Activated T-cell treated with anti-CD3 and anti-CD28 coated beads, Interleukin-2, amount 50 U/mL, for 24 hours (primary cell): ENCODE measurements at regions not wholly inside any gene's neighbourhood (a gene's known extent, or its start where the extent isn't known, plus 50 kb on each side); places are given as distances from the start of the nearest gene placed in this dataset.
"Not testable (repeated sequence)": the region's sequence is repeated elsewhere in the genome, so short reads cannot be mapped to it uniquely, and the experiment has no call there.

Experiments used
- DNase-seq: peaks from one replicate; pipeline ENCODE4 v3.0.0-alpha.2; 2020
- H3K27ac Mint-ChIP-seq: 2 replicates; pipeline ENCODE4 v1.8.0; 2020; ENCODE audit warnings: mild to moderate bottlenecking, mixed read lengths
- H3K27me3 Mint-ChIP-seq: 2 replicates; pipeline ENCODE4 v1.8.0; 2020; ENCODE audit warnings: mixed read lengths
- H3K36me3 Mint-ChIP-seq: 2 replicates; pipeline ENCODE4 v1.8.0; 2020; ENCODE audit warnings: low read depth, mixed read lengths
- H3K4me1 Mint-ChIP-seq: 2 replicates; pipeline ENCODE4 v1.8.0; 2020; ENCODE audit warnings: low read depth, mixed read lengths
- H3K4me3 Mint-ChIP-seq: 2 replicates; pipeline ENCODE4 v1.8.0; 2020; ENCODE audit warnings: mild to moderate bottlenecking, moderate library complexity, mixed read lengths
- H3K9me3 Mint-ChIP-seq: 2 replicates; pipeline ENCODE4 v1.8.0; 2020; ENCODE audit warnings: mixed read lengths

DNA sequence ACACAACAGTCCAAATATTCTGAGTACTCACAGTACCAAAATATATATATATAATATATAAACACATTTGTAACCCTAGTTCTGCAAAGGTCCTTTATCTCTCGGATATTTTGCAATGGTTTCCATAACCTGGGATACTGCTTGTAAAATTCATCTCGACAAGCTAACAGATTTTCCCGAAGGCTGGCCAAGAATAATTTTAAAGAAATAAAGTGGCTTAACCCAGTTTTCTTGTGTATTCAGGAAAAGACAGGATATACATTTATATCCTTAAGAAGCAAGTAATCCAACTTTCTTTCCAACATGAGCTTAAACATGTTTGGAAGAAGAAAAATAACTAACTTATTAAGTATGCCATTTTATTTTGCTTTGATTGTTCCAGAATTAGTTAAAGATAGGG, 348.7 kb upstream of the RUNX1 start:
- Mint-ChIP-seq H3K9me3 (peaks cover 3% of the 10 kb centered on the region), H3K36me3 (no peaks in the 10 kb centered on the region), H3K27ac (no peak overlapping the region), H3K27me3 (no peaks in the 10 kb centered on the region), H3K4me3 (no peak overlapping the region), H3K4me1 (peaks cover 33% of the 10 kb centered on the region)
- no peak for DNase-seq

DNA sequence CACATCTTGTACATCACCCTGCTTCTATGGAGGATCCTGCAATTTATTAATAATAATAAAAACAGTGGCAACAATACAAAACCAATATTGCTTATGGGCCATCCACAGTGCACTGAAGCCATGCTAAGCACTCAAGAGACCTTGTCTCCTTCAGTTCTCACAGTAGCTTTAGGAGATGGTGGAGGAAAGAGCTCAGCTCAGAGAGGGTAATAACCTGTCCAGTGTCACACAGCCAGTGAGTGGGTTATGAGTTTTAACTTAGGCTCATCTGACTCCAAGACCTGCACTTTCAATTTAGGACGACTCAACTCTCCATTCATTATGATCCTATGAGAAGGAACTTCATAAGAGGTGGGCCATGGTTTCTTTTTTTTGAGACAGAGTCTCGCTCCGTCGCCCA, 347.6 kb upstream of the RUNX1 start:
- no peaks in the 10 kb centered on the region for H3K36me3 Mint-ChIP-seq
- H3K27me3 Mint-ChIP-seq = no peaks in the 10 kb centered on the region
- H3K4me1 Mint-ChIP-seq = peaks cover 33% of the 10 kb centered on the region
- DNase-seq = no peak
- no peak overlapping the region for H3K4me3 Mint-ChIP-seq
- no peak overlapping the region for H3K27ac Mint-ChIP-seq
- H3K9me3 Mint-ChIP-seq = peaks cover 3% of the 10 kb centered on the region

DNA sequence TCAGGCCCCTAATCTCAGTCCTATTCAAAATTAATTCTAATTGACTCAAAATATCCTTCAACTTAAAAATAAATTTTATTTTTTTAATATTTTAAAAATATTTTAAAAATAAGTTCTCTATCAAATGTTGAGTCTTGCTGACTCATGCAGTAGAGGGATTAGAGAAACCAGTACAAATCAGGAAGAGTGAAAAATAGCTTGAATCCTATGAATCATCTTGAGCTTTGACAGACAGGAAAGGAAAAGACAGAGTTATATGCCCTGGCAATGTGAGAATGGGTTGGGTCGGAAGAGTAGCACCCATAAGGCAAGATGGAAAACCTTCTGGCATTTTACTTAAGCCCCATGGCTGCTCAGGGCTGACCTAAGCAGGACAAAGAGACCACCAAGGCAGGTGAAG, 346.6 kb upstream of the RUNX1 start:
- H3K27me3 Mint-ChIP-seq = no peaks in the 10 kb centered on the region
- DNase-seq = no peak
- no peaks in the 10 kb centered on the region for H3K36me3 Mint-ChIP-seq
- no peak overlapping the region for H3K4me3 Mint-ChIP-seq
- H3K4me1 Mint-ChIP-seq = peaks cover 36% of the 10 kb centered on the region
- no peak overlapping the region for H3K27ac Mint-ChIP-seq
- H3K9me3 Mint-ChIP-seq = peaks cover 3% of the 10 kb centered on the region

DNA sequence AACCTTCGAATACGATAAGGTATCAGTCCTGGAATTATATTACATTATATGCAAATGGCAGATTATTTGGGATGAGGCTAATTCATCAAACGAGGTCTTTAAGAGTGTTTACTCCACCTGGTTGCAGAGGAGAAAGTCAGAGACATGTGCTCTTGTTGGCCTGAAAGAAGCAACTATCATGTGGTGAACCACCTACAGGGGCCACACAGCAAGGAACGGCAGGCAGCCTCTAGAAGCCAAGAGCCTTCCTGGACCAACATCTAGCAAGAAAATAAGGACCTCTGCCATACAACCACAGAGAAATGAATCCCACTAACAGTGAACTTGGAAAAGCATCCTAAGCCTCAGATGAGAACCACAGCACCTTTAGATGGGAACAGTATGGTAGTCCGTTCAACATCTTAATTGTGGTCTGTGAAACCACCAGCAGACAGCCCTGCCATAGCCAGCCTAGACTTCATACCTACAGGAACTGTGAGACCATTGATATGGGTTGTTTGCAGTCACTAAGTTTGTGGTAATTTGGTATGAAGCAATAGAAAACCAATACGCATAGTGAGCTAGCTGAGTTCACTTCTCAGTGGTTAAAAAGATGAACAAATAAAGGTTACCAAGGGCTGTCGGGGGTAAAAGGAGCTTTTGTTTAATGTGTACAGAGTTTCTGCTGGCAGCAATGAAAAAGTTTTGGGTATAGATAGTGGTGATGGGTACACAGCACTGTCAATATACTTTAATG, 345.7 kb upstream of the RUNX1 start:
- Mint-ChIP-seq H3K4me3 (no peak overlapping the region), H3K4me1 (peaks cover 38% of the 10 kb centered on the region), H3K27me3 (no peaks in the 10 kb centered on the region), H3K36me3 (no peaks in the 10 kb centered on the region), H3K27ac (no peak overlapping the region), H3K9me3 (peaks cover 3% of the 10 kb centered on the region)
- no peak for DNase-seq

DNA sequence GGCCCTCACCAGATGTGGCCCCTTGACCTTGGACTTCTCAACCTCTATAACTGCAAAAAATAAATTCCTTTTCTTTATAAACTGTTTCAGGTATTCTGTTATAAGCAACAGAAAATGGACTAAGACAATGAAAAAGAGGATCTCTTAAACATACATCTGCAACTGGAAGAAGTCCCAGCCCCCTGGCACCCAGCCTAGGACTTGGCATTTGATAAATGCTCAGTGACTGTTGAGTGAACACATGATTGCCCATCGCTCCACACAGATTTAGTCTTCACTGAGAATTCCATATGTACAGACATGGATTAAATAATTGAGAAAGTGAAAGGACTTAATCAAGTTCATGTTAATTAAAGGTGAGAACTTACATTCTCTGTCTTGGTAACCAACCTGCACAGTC, 344.9 kb upstream of the RUNX1 start:
- no peaks in the 10 kb centered on the region for H3K27me3 Mint-ChIP-seq
- peaks cover 3% of the 10 kb centered on the region for H3K9me3 Mint-ChIP-seq
- H3K4me3 Mint-ChIP-seq = no peak overlapping the region
- H3K27ac Mint-ChIP-seq = no peak overlapping the region
- peaks cover 33% of the 10 kb centered on the region for H3K4me1 Mint-ChIP-seq
- DNase-seq = no peak
- no peaks in the 10 kb centered on the region for H3K36me3 Mint-ChIP-seq

DNA sequence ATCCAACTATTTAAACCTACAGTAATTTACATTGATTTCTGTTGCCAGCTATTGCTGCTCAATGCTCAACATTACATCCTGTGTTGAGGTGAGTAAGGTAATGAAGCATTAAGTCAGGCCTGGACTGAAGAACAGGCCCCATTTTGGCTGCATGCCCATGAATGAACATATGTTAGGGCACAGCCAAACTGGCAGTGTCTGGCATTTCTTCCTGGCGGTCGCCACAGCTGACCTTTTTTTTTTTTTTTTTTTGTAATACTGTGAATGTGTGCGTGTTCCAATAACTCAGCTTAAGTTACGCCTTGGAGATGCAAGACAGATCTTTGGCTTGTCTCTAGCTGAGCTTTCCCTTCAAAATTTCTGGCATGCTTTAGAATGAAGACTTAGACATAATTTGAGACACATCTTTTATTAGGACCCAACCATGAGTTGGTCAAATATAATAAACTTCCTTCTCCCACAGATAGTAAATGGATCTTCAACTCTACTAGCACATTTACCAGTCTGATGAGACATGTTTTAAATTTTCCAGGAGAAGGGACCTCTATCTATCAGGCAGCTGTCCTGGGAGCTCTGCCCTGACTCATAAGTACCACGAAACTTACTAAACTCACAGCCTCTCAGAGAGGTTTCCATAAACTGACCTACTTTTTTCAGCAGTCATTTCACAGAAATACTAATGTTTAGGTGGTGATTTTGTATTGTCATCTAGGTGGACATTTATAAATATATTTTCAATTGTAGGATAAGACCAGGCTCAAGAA, 341.1 kb upstream of the RUNX1 start:
- H3K27me3 Mint-ChIP-seq = no peaks in the 10 kb centered on the region
- no peaks in the 10 kb centered on the region for H3K36me3 Mint-ChIP-seq
- peak overlapping the region; percentile 69 for H3K27ac Mint-ChIP-seq
- H3K4me1 Mint-ChIP-seq = peaks cover 27% of the 10 kb centered on the region
- no peak overlapping the region for H3K4me3 Mint-ChIP-seq
- DNase-seq = no peak
- H3K9me3 Mint-ChIP-seq = peaks cover 8% of the 10 kb centered on the region

DNA sequence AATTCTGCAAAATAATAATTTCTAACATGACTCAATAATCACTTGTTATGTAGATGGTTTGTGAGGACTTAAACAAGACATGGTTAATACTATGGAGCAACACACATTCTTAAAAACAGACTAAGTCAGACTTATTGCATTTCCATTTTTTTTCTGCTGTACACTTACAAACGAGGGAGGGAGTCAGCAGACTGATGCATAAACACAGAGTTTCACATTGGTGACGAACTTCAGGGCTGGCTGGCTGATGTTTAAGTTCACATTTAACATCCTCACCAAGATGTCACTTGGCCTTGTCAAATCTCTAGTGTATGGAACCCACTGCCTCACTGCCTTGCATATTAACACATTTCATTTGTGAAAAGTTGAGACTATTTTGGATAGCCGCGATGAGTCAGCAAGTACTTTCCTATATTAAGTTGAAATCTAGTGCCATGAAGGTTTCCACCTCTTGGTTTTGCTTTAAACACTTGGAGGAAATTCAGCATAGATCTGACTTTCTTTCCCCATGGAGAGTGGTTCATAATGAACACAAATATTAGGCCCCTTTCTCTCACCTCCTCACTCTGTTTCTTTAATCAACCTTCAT, 337.5 kb upstream of the RUNX1 start:
- Mint-ChIP-seq H3K9me3 (peaks cover 5% of the 10 kb centered on the region), H3K27me3 (no peaks in the 10 kb centered on the region), H3K4me1 (peaks cover 18% of the 10 kb centered on the region), H3K36me3 (no peaks in the 10 kb centered on the region), H3K4me3 (no peak overlapping the region), H3K27ac (no peak overlapping the region)
- DNase-seq = no peak

DNA sequence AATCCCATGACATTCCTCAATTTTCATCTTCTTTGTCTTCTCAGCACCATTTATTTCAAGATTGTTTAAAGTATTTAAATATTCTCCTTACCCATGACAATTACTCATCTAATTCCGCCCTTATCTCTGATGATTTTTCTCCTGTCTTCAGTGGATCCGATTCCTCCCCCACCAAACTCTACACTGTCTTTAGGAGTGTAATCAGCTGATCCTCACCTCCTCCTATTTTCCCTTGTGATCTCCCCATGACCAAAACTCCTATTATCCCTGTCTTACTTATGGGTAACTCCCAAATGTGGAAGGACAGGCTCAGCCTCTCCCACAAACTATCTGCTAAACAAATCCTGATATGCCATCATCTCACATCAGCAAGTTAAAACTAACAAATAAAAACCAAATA, 335.3 kb upstream of the RUNX1 start:
- Mint-ChIP-seq H3K4me3 (no peak overlapping the region), H3K27me3 (no peaks in the 10 kb centered on the region), H3K4me1 (peaks cover 7% of the 10 kb centered on the region), H3K9me3 (peaks cover 5% of the 10 kb centered on the region), H3K27ac (no peak overlapping the region), H3K36me3 (no peaks in the 10 kb centered on the region)
- DNase-seq = no peak

DNA sequence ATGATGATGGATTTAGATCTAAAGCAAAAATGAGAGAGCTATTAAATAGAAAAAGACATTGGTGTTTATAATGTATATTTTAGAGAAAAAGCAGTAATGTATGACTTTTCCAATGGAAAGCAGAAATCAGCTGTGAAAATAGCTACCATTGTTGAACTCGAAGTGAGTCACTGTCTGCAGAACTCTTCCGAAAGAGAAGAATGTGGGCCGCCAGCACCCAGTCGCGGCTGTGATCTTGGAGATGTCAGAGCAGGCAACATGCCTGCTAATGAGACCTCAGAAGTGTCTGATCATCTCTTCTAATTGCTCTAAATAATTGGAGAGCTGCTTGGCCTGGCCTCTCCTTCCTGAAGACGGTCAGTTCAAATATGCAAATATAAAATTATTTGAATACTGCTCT, 333.6 kb upstream of the RUNX1 start:
- Mint-ChIP-seq H3K27me3 (no peaks in the 10 kb centered on the region), H3K9me3 (no peaks in the 10 kb centered on the region), H3K4me1 (peaks cover 7% of the 10 kb centered on the region), H3K4me3 (no peak overlapping the region), H3K27ac (no peak overlapping the region), H3K36me3 (no peaks in the 10 kb centered on the region)
- DNase-seq = no peak

DNA sequence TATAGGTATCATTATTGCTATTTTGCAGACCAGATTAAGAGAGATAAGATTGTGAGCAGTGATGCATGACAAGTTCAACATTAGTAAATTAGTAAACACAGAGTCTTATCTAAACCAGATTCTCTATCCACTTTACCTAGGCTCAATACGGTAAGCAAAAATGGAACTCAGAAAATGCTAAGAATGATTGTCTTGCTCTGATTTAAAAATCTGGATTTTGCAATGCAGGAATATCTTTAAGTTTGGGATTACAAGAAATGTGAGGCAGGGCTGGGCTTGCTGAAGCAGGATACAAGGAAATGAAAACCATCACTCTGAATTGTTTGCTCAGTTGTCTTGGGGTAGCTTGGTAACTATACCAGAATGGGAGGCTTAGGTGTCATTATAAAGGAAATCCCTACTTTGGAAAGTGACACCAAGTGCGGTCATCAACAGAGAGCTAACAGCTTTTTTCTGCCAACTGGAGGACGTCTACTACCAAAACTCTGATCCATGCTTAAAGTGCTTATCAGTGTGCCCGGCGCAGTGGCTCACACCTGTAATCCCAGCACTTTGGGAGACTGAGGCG, 332.7 kb upstream of the RUNX1 start:
- Mint-ChIP-seq H3K4me3 (no peak overlapping the region), H3K4me1 (peaks cover 5% of the 10 kb centered on the region), H3K36me3 (no peaks in the 10 kb centered on the region), H3K9me3 (no peaks in the 10 kb centered on the region), H3K27ac (no peak overlapping the region), H3K27me3 (no peaks in the 10 kb centered on the region)
- no peak for DNase-seq

DNA sequence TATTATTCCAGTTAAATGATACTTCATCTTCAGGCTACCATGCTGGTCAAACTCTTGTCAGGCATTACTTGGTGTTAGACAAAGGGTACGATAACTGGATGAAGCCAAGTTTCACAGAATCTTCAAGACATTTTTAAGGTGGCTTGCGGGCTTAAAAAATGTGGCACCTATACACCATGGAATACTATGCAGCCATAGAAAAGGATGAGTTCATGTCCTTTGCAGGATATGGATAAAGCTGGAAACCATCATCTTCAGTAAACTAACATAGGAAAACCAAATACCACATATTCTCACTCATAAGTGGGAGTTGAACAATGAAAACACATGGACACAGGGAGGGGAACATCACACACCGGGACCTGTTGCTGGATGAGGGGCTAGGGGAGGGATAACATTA, 331.2 kb upstream of the RUNX1 start:
- H3K27me3 Mint-ChIP-seq = not testable (repeated sequence)

DNA sequence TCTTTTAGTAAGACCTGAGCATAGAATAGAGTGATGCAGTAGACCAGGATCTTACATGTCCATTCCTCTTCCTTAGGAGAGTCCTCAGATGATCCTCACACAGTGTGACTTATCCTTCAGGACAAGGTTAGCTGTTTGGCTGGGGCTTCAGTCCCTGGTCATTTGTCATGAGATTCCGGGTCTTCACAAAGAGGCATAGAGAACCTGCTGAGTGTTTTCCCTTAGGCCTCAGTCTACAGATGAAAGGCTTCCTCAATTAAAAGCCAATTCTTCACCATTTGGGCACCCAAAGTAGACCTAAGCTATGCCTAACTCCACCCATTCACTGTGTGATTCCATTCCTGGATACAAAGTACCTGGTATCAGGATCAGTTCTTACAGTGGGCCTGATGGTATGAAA, 329.8 kb upstream of the RUNX1 start:
- no peak for DNase-seq
- Mint-ChIP-seq H3K4me1 (no peaks in the 10 kb centered on the region), H3K9me3 (no peaks in the 10 kb centered on the region), H3K27me3 (no peaks in the 10 kb centered on the region), H3K4me3 (no peak overlapping the region), H3K36me3 (no peaks in the 10 kb centered on the region), H3K27ac (no peak overlapping the region)

More for the DNA sequence above, 331.2 kb upstream of the RUNX1 start:
- not testable (repeated sequence) for H3K27ac Mint-ChIP-seq, H3K9me3 Mint-ChIP-seq, H3K4me3 Mint-ChIP-seq, DNase-seq, H3K36me3 Mint-ChIP-seq, H3K4me1 Mint-ChIP-seq

DNA sequence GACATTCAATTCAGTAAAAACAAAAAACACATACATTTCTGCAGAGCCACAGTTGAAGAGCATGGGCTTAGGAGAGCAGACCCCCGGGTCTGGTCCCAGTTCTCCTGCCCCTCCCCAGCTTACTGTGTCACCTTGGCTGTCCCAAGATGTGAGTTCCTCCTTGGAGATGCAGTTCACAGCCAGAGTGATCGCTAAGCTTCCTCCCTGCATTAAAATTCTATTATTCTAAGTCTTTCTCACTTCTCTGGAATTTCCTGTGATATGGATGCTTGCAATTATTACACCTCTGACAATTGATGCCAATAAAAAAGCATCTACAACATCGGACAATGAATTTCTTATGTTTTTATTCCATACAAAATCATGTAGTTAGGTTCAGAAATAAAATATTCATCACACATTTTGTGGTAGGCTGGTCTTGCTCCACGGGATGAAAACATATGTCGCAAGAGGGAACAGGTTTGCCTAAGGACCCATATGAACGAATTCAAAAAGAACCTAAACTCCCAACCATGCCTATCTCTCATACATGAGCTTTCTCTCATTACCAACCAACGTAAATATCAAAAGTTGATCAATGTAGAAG, 328.5 kb upstream of the RUNX1 start:
- Mint-ChIP-seq H3K27me3 (no peaks in the 10 kb centered on the region), H3K4me1 (no peaks in the 10 kb centered on the region), H3K4me3 (no peak overlapping the region), H3K9me3 (no peaks in the 10 kb centered on the region), H3K36me3 (no peaks in the 10 kb centered on the region), H3K27ac (no peak overlapping the region)
- no peak for DNase-seq

DNA sequence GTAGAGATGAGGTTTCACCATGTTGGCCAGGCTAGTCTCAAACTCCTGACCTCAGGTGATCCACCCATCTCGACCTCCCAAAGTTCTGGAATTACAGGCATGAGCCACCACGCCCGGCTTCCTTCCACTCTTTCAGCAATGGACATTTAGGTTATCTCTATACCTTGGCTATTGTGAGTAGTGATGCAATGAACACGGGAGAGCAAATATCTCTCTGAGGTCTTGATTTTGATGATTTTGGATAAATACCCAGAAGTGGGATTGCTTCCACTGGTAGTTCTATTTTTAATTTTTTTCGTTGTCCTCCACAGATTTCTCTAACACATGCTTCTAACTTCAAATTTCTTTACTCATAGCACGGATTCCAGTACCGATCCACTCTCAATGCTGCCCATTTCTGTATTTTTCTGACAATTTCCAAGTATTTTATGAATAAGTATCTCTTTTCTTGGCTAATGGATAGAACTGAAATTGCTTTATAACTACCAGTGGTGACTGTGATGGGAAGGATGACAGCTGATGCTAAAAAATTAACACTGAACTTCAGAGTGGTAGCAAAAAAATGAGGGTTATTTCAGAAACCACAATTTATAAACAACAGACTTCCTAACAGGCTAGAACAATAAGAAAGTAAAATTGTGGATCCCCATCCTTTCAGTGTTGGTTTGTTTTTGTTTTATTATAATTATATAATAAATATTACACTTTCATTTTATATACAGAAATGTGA, 327.5 kb upstream of the RUNX1 start:
- Mint-ChIP-seq H3K4me3 (no peak overlapping the region), H3K36me3 (no peaks in the 10 kb centered on the region), H3K27ac (no peak overlapping the region), H3K27me3 (no peaks in the 10 kb centered on the region), H3K4me1 (no peaks in the 10 kb centered on the region), H3K9me3 (no peaks in the 10 kb centered on the region)
- DNase-seq = no peak
